ENCODE measurements at regions not wholly inside any gene's neighbourhood (a gene's known extent, or its start where the extent isn't known, plus 50 kb on each side); places are given as distances from the start of the nearest gene placed in this dataset.

DNA sequence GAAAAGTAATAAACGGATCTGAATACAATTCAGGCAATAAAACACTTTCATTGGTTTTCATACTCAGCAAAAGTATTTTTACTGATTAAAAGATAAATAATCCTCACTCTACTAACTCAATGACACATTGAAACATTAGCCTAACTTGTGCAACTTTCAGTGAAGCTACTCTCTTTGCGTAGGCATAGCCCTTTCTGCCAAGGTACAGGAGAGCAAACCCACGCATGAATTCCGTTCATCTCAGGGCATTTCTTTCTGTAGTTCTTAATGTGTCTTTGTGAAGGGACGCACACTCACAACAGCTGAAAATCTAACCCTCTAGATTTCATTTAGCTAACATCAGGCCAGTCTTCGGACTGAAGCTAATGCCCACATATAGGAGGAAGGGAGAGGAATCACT lies 66.4 kb upstream of the TLE1 start:
- no peak overlapping the region for H3K27ac ChIP-seq
- TF ChIP-seq, protein P1, sequence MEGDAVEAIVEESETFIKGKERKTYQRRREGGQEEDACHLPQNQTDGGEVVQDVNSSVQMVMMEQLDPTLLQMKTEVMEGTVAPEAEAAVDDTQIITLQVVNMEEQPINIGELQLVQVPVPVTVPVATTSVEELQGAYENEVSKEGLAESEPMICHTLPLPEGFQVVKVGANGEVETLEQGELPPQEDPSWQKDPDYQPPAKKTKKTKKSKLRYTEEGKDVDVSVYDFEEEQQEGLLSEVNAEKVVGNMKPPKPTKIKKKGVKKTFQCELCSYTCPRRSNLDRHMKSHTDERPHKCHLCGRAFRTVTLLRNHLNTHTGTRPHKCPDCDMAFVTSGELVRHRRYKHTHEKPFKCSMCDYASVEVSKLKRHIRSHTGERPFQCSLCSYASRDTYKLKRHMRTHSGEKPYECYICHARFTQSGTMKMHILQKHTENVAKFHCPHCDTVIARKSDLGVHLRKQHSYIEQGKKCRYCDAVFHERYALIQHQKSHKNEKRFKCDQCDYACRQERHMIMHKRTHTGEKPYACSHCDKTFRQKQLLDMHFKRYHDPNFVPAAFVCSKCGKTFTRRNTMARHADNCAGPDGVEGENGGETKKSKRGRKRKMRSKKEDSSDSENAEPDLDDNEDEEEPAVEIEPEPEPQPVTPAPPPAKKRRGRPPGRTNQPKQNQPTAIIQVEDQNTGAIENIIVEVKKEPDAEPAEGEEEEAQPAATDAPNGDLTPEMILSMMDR (IDR thresholded peaks at IDR 0.05 in 8 of 11, conservative IDR thresholded peaks at IDR 0.05 in 3 of 11): no peak
- TF ChIP-seq POLR2AphosphoS5 (IDR thresholded peaks at IDR 0.05) (no peak), POLR2A (IDR thresholded peaks at IDR 0.05) (no peak)
- DNase-seq: no peak
- H3K27me3 ChIP-seq (replicated peaks in 1 of 7): peaks cover 0 to 3% (median 0%) of the 10 kb centered on the region in 7 donors
- intact Hi-C loops (cut with DNase I; ENCODE audit: low total_unique reads): no loop called here
- H3K9me3 ChIP-seq: no peaks in the 10 kb centered on the region
- H3K4me3 ChIP-seq: no peak overlapping the region
- no peaks in the 10 kb centered on the region for H3K4me1 ChIP-seq
- WGBS, 5 donors: 92 to 94% (median 94%) methylated on average over 6 of the region's 6 CpGs
- H3K36me3 ChIP-seq: no peaks in the 10 kb centered on the region

DNA sequence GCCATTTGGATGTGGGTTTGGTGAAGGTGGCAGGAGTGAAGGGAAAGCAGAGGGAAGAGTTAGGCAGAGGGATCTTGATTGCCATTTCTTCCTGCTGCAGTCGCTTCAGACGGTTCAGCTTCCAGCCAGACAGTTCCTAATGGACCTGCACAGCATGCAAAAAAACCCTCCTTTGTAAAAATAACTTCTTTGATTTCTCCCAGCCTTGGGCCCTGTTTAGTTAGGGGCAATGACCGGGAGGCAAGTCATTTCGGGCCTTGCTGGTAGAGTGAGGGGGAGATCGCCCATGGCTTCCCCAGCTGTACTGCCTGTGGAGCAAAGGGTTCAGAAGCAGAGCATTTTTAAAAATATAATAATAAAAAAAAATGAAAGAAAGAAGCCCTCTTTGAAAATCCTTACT lies 67.2 kb upstream of the TLE1 start:
- intact Hi-C loops (cut with DNase I; ENCODE audit: low total_unique reads): no loop called here
- DNase-seq: no peak
- H3K9me3 ChIP-seq: no peaks in the 10 kb centered on the region
- H3K4me1 ChIP-seq: no peaks in the 10 kb centered on the region
- peaks cover 0 to 3% (median 0%) of the 10 kb centered on the region in 7 donors for H3K27me3 ChIP-seq (replicated peaks in 1 of 7)
- no peaks in the 10 kb centered on the region for H3K36me3 ChIP-seq
- H3K27ac ChIP-seq: no peak overlapping the region
- WGBS, 5 donors: 89 to 100% (median 92%) methylated on average over 5 of the region's 5 CpGs
- H3K4me3 ChIP-seq: no peak overlapping the region
- TF ChIP-seq, protein P1 (IDR thresholded peaks at IDR 0.05 in 8 of 11, conservative IDR thresholded peaks at IDR 0.05 in 3 of 11): no peak
- TF ChIP-seq POLR2AphosphoS5 (IDR thresholded peaks at IDR 0.05) (no peak), POLR2A (IDR thresholded peaks at IDR 0.05) (no peak)

DNA sequence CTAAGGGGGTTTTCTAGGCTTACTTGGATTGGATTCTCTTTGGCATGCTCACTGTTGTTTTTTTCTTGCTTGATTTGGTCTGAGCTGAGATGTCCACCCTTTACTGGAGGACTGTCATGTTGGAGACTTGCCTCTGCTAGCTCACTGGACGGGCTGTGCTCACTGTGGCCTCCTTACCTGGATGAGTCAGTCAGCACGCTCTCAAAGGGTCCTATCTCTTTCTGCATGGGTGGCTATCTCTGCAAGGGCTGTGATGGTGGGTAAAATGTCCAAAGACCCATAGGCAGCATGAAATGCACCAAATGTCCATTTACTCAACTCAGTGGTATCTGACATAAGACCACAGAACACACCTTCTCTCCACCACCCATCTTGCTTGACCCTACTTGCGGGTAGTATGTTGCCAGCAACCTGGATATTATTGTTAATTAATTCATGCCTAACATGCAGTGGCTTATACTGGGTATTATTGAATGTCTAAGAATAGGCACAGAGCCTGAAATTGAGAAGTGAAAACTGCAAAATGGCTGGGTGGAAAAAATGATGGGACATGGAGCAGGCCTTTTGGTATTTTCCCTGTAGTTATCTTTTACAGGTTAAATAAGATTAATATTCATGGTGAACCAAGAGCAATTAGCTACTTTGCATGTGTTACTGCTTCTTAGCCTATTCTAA lies 68.9 kb upstream of the TLE1 start:
- Histone ChIP-seq H3K27me3 (replicated peaks in 1 of 7) (no peaks in the 10 kb centered on the region), H3K36me3 (no peaks in the 10 kb centered on the region), H3K9me3 (no peaks in the 10 kb centered on the region), H3K4me3 (no peak overlapping the region), H3K27ac (no peak overlapping the region), H3K4me1 (no peaks in the 10 kb centered on the region)
- TF ChIP-seq, protein P1 (IDR thresholded peaks at IDR 0.05 in 8 of 11, conservative IDR thresholded peaks at IDR 0.05 in 3 of 11): no peak
- TF ChIP-seq POLR2A (IDR thresholded peaks at IDR 0.05) (no peak), POLR2AphosphoS5 (IDR thresholded peaks at IDR 0.05) (no peak)
- WGBS, 5 donors: 49 to 91% (median 82%) methylated on average over 3 of the region's 3 CpGs
- intact Hi-C loops (cut with DNase I; ENCODE audit: low total_unique reads): no loop called here
- DNase-seq: no peak

DNA sequence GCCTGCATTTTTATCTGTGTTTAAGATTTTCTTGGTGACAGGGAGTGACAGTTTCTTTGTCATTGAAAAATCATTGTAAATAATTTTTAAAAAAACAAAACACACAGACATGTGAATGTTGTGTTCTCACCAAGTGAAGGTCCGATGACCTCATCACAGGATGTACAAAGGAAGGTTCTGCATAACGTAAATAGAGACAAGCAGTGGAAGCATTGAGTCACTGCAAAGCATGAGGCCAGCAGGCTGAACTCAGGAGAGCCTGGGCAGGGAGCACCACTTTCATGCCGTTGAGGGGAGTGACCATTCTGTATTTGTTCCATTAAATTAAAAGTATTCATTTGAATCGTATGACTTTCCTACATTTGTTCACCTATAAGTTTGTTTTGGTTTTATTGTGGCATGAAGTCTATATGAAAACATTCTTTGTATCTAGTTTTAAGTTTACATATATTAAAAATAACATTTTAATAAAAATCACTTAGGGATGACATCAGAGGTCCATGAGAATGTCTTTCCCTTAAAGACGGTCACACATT lies 70.4 kb upstream of the TLE1 start:
- no peaks in the 10 kb centered on the region for H3K36me3 ChIP-seq
- H3K9me3 ChIP-seq: no peaks in the 10 kb centered on the region
- 69 to 80% (median 77%) methylated on average over 5 of the region's 5 CpGs for WGBS, 5 donors
- no peak overlapping the region for H3K4me3 ChIP-seq
- no peaks in the 10 kb centered on the region for H3K27me3 ChIP-seq (replicated peaks in 1 of 7)
- no peak for TF ChIP-seq POLR2AphosphoS5 (IDR thresholded peaks at IDR 0.05)
- TF ChIP-seq, protein P1 (IDR thresholded peaks at IDR 0.05 in 8 of 11, conservative IDR thresholded peaks at IDR 0.05 in 3 of 11): no peak
- no peak for TF ChIP-seq POLR2A (IDR thresholded peaks at IDR 0.05)
- H3K4me1 ChIP-seq: no peaks in the 10 kb centered on the region
- H3K27ac ChIP-seq: no peak overlapping the region
- intact Hi-C loops (cut with DNase I; ENCODE audit: low total_unique reads): no loop called here
- no peak for DNase-seq
